Neural progenitor cell (in vitro differentiated cells): ENCODE measurements at regions not wholly inside any gene's neighbourhood (a gene's known extent, or its start where the extent isn't known, plus 50 kb on each side); places are given as distances from the start of the nearest gene placed in this dataset.

ENCODE experiments used
- DNase-seq: peaks from one replicate; pipeline ENCODE4 v3.0.0-alpha.2; 2016; ENCODE audit warnings: low spot score
- H2AFZ ChIP-seq: fragments of 200-600 bp; sonication (generic); replicated peaks from 2 replicates; pipeline ENCODE4 v1.6.1; 2016; ENCODE audit warnings: antibody characterized with exemption
- H3F3A ChIP-seq: fragments of 200-600 bp; sonication (generic); 2 replicates; pipeline ENCODE4 v1.6.1; 2016; ENCODE audit warnings: antibody characterized with exemption, low read depth
- H3K27ac ChIP-seq: fragments of 200-600 bp; sonication (generic); 2 replicates; pipeline ENCODE4 v1.5.1; 2016; ENCODE audit warnings: mild to moderate bottlenecking
- H3K27me3 ChIP-seq: fragments of 200-600 bp; sonication (generic); 2 replicates; pipeline ENCODE4 v1.6.1; 2016; ENCODE audit warnings: mild to moderate bottlenecking, moderate library complexity
- H3K36me3 ChIP-seq: fragments of 200-600 bp; sonication (generic); 2 replicates; pipeline ENCODE4 v1.5.1; 2016
- H3K4me1 ChIP-seq: fragments of 200-600 bp; sonication (generic); 2 replicates; pipeline ENCODE4 v1.6.1; 2016; ENCODE audit warnings: mixed run types
- H3K4me2 ChIP-seq: fragments of 200-600 bp; sonication (generic); 2 replicates; pipeline ENCODE4 v1.6.1; 2016
- H3K4me3 ChIP-seq: fragments of 200-600 bp; sonication (generic); 2 replicates; pipeline ENCODE4 v1.5.1; 2016
- H3K79me2 ChIP-seq: fragments of 200-600 bp; sonication (generic); 2 replicates; pipeline ENCODE4 v1.6.1; 2016; ENCODE audit warnings: low read depth
- H3K9ac ChIP-seq: fragments of 200-600 bp; sonication (generic); 2 replicates; pipeline ENCODE4 v1.6.1; 2016
- H3K9me3 ChIP-seq: fragments of 200-600 bp; sonication (generic); 2 replicates; pipeline ENCODE4 v1.5.1; 2016; ENCODE audit warnings: low read depth
- H4K20me1 ChIP-seq: fragments of 200-600 bp; sonication (generic); 2 replicates; pipeline ENCODE4 v1.6.1; 2016; ENCODE audit warnings: low read depth
- H3K27ac Mint-ChIP-seq: 3 replicates; pipeline ENCODE4 v1.8.0; 2021; ENCODE audit warnings: mixed read lengths
- H3K27me3 Mint-ChIP-seq: 2 replicates; pipeline ENCODE4 v1.8.0; 2022; ENCODE audit warnings: low read depth, mild to moderate bottlenecking, inconsistent platforms, moderate library complexity, mixed read lengths; ENCODE audit not compliant: insufficient read depth
- H3K36me3 Mint-ChIP-seq: 3 replicates; pipeline ENCODE4 v1.8.0; 2021; ENCODE audit warnings: mixed read lengths
- H3K4me1 Mint-ChIP-seq: 3 replicates; pipeline ENCODE4 v1.8.0; 2021; ENCODE audit warnings: mixed read lengths
- H3K4me3 Mint-ChIP-seq: 3 replicates; pipeline ENCODE4 v1.8.0; 2021; ENCODE audit warnings: mild to moderate bottlenecking, moderate library complexity, mixed read lengths
- H3K9me3 Mint-ChIP-seq: 3 replicates; pipeline ENCODE4 v1.8.0; 2020; ENCODE audit warnings: mixed read lengths
- EZH2 ChIP-seq: fragments of 200-600 bp; sonication (generic); IDR thresholded peaks from 2 replicates; pipeline ENCODE4 v1.6.1; 2017; ENCODE audit warnings: antibody characterized with exemption, mild to moderate bottlenecking, moderate library complexity
- EZH2phosphoT487 ChIP-seq: fragments of 200-600 bp; sonication (generic); IDR thresholded peaks from 2 replicates; pipeline ENCODE4 v1.6.1; 2017; ENCODE audit warnings: antibody characterized with exemption
- TF ChIP-seq, protein P1 (sequence below): fragments of 200-600 bp; sonication (generic); IDR thresholded peaks from 2 replicates; pipeline ENCODE4 v1.5.1; 2017; ENCODE audit warnings: antibody characterized with exemption, mild to moderate bottlenecking

DNA sequence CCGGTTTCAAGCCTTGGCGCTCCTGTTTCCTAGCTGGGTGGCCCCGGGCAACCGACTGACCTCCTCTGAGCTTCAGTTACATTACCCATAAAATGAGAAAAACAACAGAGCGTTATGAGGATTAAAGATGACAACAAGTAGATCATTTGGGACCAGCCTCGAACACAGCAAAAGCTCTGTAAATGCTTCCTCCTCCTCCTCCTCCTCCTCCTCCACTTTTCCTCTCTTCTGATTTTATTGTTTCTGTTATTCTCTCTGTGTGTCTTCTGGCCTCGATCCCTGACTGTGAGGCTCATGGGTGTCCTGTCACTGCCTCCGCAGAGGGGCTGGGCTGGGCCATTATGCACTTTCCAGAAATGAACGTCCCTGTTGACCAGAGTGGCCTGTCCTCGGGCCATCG lies 176.2 kb downstream of the URI1 start:
- Histone ChIP-seq H3K27ac (no peak overlapping the region), H3K36me3 (no peaks in the 10 kb centered on the region), H3K9me3 (no peaks in the 10 kb centered on the region), H3K79me2 (no peaks in the 10 kb centered on the region), H3K4me1 (peaks cover 15% of the 10 kb centered on the region), H3K4me2 (no peak overlapping the region), H3K9ac (no peak overlapping the region), H3F3A (no peaks in the 10 kb centered on the region), H2AFZ (no peak overlapping the region), H4K20me1 (no peaks in the 10 kb centered on the region), H3K27me3 (no peaks in the 10 kb centered on the region), H3K4me3 (no peak overlapping the region)
- no peak for TF ChIP-seq EZH2phosphoT487
- TF ChIP-seq EZH2: no peak
- no peak for DNase-seq
- Mint-ChIP-seq H3K4me1 (peaks cover 17% of the 10 kb centered on the region), H3K36me3 (no peaks in the 10 kb centered on the region), H3K4me3 (no peak overlapping the region), H3K27ac (no peak overlapping the region), H3K9me3 (peaks cover 2% of the 10 kb centered on the region), H3K27me3 (peaks cover 15% of the 10 kb centered on the region)

DNA sequence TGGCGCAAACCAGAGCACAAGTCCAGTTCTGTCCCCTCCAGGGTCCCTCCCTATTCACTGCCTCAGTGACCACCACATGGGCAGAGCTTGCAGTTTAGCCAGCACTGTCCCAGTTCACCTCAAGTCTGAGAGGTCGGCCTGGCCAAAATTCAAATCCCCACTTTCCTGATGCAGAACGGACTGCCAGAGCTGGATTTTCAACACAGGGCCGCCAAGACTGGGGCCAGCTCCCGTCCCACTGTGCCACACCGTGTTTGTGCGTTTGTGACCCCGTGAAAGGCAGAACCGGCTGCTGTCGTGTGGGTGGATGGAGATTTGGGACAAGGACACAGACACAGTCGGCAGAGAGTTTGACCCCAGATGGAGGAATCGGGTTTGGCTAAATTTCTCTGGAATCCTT lies 176.7 kb downstream of the URI1 start:
- H3K27ac ChIP-seq: no peak overlapping the region
- no peak overlapping the region for H3K4me3 ChIP-seq
- H3K27me3 ChIP-seq: no peaks in the 10 kb centered on the region
- no peak overlapping the region for H3K27ac Mint-ChIP-seq
- H2AFZ ChIP-seq: no peak overlapping the region
- no peak for TF ChIP-seq EZH2phosphoT487
- TF ChIP-seq EZH2: no peak
- TF ChIP-seq, protein P1, sequence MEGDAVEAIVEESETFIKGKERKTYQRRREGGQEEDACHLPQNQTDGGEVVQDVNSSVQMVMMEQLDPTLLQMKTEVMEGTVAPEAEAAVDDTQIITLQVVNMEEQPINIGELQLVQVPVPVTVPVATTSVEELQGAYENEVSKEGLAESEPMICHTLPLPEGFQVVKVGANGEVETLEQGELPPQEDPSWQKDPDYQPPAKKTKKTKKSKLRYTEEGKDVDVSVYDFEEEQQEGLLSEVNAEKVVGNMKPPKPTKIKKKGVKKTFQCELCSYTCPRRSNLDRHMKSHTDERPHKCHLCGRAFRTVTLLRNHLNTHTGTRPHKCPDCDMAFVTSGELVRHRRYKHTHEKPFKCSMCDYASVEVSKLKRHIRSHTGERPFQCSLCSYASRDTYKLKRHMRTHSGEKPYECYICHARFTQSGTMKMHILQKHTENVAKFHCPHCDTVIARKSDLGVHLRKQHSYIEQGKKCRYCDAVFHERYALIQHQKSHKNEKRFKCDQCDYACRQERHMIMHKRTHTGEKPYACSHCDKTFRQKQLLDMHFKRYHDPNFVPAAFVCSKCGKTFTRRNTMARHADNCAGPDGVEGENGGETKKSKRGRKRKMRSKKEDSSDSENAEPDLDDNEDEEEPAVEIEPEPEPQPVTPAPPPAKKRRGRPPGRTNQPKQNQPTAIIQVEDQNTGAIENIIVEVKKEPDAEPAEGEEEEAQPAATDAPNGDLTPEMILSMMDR: no peak
- no peaks in the 10 kb centered on the region for H3K79me2 ChIP-seq
- no peak overlapping the region for H3K4me3 Mint-ChIP-seq
- no peaks in the 10 kb centered on the region for H3K9me3 ChIP-seq
- no peaks in the 10 kb centered on the region for H3K36me3 Mint-ChIP-seq
- no peak overlapping the region for H3K9ac ChIP-seq
- H3K9me3 Mint-ChIP-seq: peaks cover 2% of the 10 kb centered on the region
- no peaks in the 10 kb centered on the region for H3F3A ChIP-seq
- DNase-seq: no peak
- peaks cover 14% of the 10 kb centered on the region for H3K4me1 Mint-ChIP-seq
- peaks cover 15% of the 10 kb centered on the region for H3K4me1 ChIP-seq
- no peak overlapping the region for H3K4me2 ChIP-seq
- no peaks in the 10 kb centered on the region for H3K36me3 ChIP-seq
- H4K20me1 ChIP-seq: no peaks in the 10 kb centered on the region
- peaks cover 15% of the 10 kb centered on the region for H3K27me3 Mint-ChIP-seq

DNA sequence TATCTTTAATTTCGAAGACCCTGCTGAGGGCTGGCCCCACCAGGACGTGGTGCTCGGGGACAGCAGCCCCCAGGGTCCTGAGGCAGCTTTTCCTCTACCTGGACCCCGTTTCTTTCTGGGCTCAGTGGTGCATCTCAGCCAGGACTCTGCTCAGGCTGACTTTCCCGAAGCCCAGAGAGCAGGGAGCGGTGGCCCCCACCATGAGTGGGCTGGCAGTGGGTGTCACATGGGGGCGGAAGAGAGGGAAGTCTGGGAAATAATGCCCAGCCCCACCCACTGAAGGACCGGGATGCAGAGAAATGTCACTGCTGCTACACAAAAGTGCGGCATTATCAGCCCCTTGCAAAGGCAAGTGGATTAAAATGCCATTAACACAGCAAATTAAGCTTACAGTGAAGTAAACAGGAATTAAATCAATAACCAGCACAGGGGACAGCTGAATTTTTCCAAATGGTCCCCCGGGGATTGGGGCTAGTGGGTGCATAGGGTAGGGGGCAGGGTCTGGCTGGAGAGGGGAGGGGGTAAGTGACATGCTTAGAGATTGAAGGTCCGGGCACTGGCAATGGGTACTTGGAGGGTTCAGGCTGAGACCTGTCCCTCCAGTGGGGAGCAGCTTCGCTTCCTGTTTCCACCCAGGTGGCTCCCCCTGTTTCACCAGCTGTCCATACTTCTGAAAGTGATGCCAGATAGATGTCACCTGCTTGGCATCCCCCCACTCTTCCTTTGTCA lies 177.3 kb downstream of the URI1 start:
- no peak for DNase-seq
- H3K27me3 Mint-ChIP-seq: peaks cover 15% of the 10 kb centered on the region
- peaks cover 2% of the 10 kb centered on the region for H3K9me3 Mint-ChIP-seq
- no peak overlapping the region for H3K4me3 Mint-ChIP-seq
- no peaks in the 10 kb centered on the region for H3K36me3 ChIP-seq
- H3K4me2 ChIP-seq: no peak overlapping the region
- no peak overlapping the region for H3K4me3 ChIP-seq
- TF ChIP-seq EZH2phosphoT487 (no peak), EZH2 (no peak)
- TF ChIP-seq, protein P1: no peak
- H3K27me3 ChIP-seq: no peaks in the 10 kb centered on the region
- no peaks in the 10 kb centered on the region for H3K79me2 ChIP-seq
- H4K20me1 ChIP-seq: no peaks in the 10 kb centered on the region
- peaks cover 14% of the 10 kb centered on the region for H3K4me1 Mint-ChIP-seq
- peaks cover 15% of the 10 kb centered on the region for H3K4me1 ChIP-seq
- H3K27ac Mint-ChIP-seq: no peak overlapping the region
- no peak overlapping the region for H3K9ac ChIP-seq
- H2AFZ ChIP-seq: no peak overlapping the region
- no peaks in the 10 kb centered on the region for H3K36me3 Mint-ChIP-seq
- H3K9me3 ChIP-seq: no peaks in the 10 kb centered on the region
- no peak overlapping the region for H3K27ac ChIP-seq
- no peaks in the 10 kb centered on the region for H3F3A ChIP-seq

DNA sequence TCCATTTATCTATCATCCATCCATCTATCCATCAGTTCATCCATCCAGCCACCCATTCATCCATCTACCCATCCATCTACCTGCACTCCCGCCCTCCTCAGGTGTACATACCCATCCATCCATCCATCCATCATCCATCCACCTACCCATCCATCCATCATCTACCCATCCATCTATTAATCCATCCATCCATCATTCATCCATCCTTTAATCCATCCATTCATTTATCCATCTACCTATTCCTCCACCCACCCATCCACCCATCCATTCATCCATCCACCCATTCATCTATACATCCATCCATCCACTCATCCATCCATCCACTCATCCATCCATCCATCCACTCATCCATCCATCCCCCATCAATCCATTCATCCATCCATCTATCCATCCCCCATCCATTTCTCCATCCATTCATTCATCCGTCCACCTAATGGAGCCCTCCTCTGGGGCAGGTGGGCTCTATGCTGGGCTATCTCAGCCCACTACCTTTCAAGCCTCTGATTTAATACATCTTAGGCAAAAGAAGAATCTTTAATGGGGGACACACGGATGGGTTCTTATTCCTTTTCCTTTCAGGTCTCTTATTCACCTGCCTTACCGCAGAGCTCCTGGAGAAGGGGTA lies 178.9 kb downstream of the URI1 start:
- no peaks in the 10 kb centered on the region for H3K27me3 ChIP-seq
- H4K20me1 ChIP-seq: no peaks in the 10 kb centered on the region
- H3K9ac ChIP-seq: no peak overlapping the region
- no peaks in the 10 kb centered on the region for H3K79me2 ChIP-seq
- H3K27ac Mint-ChIP-seq: no peak overlapping the region
- H3K4me3 ChIP-seq: no peak overlapping the region
- H3K9me3 Mint-ChIP-seq: peaks cover 2% of the 10 kb centered on the region
- no peak overlapping the region for H3K4me2 ChIP-seq
- no peak overlapping the region for H2AFZ ChIP-seq
- peak overlapping the region; percentile 3 for H3K4me3 Mint-ChIP-seq
- H3F3A ChIP-seq: no peaks in the 10 kb centered on the region
- H3K27ac ChIP-seq: no peak overlapping the region
- H3K4me1 ChIP-seq: peaks cover 15% of the 10 kb centered on the region
- peaks cover 15% of the 10 kb centered on the region for H3K27me3 Mint-ChIP-seq
- DNase-seq: no peak
- H3K36me3 Mint-ChIP-seq: no peaks in the 10 kb centered on the region
- H3K4me1 Mint-ChIP-seq: peaks cover 14% of the 10 kb centered on the region
- H3K36me3 ChIP-seq: no peaks in the 10 kb centered on the region
- TF ChIP-seq EZH2phosphoT487 (no peak), EZH2 (no peak)
- TF ChIP-seq, protein P1: no peak
- no peaks in the 10 kb centered on the region for H3K9me3 ChIP-seq
